ENCODE measurements at regions not wholly inside any gene's neighbourhood (a gene's known extent, or its start where the extent isn't known, plus 50 kb on each side); places are given as distances from the start of the nearest gene placed in this dataset.

DNA sequence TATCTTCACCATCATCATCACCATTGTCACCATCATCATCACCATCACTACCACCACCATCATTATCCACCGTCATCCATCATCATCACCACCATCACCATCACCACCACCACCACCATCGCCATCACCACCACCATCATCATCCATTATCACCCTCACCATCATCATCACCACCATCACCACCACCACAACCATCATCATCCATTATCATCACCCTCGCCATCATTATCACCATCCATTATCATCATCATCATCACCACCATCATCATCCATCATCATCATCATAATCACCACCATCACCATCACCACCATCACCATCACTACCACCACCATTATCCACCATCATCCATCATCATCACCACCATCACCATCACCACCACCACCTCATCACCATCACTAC, 95.6 kb downstream of the C16orf95 start:
- DNase-seq = no peak

DNA sequence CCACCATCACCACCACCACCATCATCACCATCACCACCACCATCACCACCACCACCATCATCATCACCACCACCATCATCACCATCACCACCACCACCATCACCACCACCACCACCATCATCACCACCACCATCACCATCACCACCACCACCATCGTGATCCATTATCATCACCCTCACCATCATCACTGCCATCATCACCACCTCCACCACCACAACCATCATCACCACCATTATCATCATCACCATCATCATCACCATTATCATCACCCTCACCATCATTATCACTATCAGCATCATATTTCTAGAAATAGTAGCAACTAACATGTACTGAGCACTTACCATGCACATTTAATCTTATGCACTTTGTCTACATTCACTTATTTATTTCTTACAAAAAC, 94.9 kb downstream of the C16orf95 start:
- no peak for DNase-seq

DNA sequence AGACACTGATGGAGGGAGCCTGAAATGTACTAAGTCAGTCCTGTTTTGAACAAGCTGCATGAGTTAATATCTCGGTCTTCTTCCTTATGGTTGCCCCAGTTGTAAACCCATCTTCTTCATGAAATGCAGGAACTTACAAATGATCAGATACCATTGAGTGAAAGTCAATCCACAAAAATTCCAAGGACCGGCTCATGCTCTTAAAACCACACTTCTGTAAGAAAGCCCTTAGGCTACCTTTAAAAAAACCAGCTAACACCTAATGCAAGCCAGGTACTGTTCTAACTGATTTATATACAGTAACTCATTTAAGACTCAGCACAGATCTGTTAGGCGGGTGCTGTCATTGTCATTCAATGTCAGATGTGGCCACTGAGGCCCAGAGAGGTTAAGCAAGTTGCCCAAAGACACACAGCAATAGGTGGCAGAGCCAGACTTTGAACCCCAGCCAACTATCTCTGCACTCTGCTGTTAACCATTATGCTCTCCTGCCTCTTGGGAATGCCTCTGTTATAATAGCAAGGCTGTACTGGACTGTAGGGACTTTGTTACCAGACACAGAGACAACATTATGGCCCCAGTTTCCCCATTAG, 93.4 kb downstream of the C16orf95 start:
- DNase-seq = no peak

DNA sequence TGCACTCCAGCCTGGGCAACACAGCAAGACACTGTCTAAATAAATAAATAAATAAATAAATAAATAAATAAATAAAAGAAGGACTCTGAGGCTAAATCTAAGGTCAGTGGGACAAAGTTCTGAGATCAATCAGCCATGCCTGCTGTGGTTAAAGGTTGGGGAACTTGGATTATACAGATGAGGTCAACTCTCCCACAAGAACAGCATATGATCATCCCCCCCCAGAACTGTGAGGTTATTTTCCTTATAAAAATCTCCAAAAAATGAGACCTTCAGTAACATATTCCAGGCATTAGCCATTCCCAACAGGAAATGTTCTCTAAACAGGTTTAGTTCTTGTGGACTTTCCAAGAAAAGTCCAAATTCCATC, 90.3 kb downstream of the C16orf95 start:
- DNase-seq = no peak

DNA sequence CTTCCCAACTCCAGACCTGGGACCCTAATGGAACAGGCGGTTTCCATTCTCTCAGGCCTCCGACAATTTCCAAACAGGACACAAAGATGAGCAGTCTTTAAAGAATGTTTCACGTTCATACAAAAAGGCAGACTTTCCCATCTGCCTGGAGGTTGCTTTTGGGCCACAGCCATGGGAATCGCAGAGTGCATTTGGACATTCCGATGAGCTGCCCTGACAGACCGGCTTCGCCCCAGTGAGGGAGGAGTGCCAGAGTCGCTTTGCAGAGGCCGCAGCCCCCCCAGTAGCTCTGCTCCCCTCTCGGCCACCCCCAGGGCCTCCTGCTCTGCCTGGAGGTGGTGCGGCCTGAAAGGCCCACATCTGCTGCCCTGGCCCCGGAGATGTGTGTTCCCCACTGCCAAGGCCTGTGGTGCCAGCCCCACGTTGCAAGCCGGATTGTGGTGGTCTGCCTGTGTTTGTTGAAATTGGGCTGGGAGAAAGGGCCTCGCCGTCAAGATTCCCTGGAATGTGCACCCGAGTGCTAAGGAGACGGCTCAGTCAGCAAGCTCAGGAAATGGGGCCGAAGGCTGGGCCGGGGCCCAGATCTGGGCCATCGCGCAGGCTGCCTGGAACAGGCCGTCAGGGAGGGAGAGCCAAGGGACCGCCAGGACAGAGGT, 89.8 kb downstream of the C16orf95 start:
- no peak for DNase-seq

DNA sequence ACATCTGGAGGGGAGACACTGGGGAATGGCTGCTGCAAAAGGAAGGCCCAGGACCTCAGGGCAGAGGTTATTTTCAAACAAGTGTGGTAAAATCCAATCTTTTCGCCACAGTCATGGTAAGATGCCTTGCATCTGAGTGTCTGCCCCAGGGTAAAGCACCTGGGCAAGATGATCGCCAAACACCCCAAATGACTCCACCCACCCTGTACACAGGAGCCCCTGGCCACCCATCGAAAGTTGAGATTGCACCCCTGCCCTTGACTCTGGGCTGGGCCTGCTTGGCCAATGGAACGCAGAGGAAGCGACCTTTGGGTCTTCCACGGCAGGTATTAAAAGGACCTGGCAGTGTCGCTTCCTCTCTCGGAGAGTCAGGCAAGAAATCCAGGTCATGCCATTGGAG, 88.8 kb downstream of the C16orf95 start:
- no peak for DNase-seq

DNA sequence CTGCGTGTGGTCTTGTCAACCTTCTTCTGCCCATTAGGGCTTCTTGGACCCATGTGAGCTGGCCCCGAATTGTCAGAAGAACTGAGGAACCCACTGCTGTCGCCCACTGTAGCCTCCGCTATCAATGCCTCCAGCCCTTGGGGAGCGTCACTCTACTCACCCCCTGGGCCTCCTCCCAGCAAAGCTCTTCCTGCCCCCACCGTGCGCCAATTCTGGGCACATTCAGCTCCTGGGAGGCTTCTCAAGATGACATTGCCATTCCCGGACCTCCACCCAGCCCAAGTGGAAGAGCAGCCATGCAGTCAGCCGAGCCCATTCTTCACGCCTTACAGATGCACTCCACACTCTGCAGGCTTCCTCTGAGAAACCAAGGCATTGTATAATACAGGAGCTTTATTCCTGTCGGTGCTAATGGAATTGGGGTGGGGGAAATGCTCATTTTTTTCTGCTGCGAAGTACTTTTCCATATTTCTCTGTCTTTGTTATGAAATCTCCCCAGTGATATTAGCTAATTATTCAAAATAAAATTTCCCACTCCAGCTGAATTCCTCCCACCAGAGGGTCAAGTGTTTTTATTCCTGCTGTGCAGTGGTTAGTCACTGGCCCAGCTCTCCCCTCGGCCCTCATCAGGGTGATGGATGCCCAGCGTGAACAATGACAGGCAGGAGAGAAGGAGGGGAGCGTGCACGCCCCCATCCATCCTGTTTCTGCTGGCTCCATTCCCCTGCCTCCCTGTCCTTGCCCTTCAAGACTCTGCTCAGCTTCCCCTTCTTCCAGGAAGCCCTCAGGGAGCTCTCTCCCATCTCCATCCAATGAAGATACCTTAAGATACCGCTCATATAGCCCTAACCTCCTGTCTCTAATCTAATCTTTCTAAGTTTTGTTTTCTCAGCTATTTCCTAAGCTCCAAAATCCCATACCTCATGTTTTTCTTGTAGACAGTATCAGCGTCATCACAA, 87.7 kb downstream of the C16orf95 start:
- no peak for DNase-seq

DNA sequence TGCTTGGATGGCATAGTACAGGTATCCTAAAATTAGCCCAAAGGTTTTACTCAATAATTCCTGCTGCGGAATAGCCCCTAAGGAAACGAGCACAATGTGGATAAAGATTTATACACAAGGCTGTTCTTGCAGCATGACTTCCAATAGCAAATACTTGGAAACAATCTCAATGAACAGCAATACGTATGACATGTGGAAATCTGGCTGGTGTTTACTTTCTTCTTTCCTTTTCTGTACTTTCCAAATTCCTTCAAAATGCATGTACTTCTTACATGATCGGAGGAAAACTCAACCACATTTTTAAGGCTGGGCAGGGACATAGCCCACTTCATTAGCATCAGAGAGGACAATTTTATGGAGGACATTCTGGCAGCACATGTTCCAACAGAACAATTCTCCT, 86.6 kb downstream of the C16orf95 start:
- no peak for DNase-seq

DNA sequence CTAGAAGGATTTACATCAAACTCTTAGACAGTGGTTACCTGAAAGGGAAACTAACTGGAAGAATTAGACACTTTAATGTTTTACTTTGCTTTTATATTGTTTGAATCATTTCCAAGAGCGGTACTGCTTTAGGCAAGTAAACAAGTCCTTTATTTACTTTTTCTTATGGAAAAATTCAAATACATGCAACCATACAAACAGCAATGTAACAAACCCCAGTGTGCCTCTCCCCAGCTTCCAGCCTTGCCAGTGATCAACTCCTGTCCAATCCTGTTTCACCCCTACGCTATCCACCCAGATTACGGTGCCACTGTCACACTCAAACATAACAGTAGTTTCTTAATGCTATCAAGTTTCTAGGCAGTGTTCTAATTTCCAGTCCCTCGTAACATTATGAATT, 85.9 kb downstream of the C16orf95 start:
- DNase-seq = no peak

DNA sequence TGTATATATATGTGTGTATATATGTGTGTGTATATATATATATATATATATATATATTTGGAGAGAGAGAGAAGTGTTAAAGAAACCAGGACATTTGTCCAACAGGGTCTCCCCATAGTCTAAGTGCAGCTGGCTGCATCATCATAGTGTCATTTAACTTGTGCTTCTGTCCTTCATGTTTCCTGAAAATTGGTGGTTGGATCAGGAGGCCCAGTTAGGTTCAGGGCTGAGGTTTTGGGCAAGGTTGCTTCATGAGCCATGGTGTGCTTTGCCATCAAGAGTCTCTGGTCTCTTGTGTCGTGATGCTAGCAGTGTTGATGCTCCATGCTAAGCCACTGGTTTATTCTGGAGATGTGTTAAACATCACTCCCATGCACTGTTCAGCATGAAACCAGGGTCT, 85.3 kb downstream of the C16orf95 start:
- DNase-seq = no peak

DNA sequence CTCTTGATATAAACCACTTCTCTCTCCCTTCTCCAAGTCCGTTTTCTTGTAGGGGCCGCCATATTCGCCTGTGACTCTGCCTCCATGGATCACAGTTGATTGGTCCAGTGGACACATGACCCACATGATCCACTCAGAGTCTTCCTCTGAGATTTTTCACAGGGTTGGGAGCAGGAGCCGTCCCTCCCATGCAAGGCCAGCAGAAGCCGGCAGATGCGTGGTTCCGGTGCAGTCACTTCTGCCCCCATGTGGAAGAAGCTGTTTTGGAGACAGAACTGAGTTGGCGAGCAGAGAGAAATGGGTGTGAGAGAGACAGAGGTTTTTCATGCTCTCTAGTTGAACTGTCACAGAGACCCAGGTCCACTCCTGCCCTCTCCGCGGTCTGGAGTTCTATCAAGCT, 83.3 kb downstream of the C16orf95 start:
- no peak for DNase-seq

DNA sequence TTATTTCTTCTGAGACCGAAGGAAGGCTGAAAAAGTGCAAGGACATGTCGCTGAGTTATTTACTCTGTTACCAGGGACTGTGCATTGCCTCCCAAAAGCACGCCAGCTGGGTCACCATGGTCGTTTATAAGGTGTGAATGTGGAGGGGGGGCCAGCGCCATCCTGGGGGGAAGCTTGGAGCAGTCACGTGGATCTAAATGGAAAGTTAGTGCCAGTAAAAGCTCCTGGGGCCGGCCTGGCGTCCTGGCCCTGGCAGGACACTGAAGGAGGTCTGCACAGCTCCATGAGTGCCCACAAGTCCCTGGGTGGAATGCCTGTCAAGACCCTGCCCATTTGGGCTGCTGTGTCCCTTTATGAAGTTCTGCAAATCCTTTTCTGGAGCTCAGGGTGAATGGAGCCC, 82.6 kb downstream of the C16orf95 start:
- DNase-seq = no peak

DNA sequence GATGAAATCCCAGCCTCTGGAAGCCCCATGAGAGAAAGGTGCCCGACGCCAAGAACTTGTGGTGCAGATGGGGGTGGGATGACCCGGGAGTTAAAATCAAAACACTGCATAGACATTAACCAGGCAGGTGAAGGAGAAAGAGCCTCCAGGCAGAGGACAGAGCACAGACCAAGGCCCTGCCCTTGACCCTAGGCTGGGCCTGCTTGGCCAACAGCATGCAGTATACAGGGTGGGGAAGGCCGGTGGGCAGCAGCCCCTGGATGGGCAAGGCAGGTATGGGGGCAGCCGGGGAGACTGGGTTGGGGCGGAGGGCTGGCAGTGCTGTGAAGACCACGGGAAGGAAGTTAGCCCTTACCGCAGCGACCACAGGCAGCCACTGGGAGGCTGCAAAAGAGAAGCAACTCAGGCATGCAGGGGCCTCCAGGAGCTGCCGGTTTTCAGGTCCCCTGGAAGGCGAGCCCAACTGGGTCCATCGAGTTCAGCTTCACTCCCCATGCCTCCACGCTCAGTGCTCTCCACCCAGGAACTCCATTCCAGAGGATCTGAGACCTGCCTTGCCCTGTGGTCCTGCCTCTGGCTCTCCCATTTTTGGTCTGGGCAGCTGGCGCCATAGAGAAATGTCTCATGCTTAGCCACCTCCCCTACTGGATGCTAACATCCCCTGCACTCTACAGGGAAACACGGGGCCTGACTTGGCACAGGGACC, 81.2 kb downstream of the C16orf95 start:
- DNase-seq = no peak

DNA sequence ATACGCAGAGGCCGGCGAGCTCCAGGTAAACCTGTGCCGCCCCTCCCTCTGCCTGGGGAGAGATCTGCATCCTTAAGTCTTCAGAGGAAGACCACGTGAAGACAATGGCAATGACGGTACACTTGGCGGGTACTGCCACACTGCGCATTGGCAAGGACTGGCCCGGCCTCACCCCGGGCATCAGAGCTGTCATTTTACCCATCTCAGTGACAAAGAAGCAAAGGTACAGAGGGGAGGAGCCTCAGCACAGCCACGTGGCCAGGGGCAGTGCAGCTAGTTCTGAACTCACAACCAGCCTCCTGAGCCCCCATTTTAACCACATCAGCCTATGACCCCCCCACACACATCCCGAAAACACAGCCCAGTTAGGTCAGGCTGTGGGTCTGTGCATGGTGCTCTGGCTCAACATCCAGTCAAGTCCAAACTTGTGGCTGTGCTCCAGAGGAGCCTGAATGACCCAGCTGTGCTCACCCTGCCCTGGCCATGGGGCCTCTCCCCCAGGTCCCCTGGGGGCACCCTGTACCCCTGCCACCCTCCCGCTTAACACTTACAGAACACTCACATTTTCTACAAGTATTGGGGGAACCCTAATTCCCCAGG, 80.6 kb downstream of the C16orf95 start:
- DNase-seq = no peak

DNA sequence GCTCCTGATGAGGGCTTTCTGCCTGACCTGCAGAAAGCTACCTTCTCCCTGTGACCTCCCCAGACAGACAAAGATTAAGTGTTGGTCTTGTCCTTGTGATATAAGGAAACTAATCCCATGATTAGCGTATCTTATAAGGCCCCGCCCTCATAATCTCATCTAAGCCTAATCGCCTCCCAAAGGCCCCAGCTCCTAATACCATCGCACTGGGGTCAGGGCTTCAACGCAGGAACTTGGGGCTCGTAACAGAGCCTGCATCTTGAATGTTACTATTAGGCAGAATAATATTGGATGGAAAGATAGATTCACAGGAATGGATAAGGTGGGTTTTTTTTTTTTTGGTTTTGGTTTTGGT, 78.9 kb downstream of the C16orf95 start:
- DNase-seq = no peak

DNA sequence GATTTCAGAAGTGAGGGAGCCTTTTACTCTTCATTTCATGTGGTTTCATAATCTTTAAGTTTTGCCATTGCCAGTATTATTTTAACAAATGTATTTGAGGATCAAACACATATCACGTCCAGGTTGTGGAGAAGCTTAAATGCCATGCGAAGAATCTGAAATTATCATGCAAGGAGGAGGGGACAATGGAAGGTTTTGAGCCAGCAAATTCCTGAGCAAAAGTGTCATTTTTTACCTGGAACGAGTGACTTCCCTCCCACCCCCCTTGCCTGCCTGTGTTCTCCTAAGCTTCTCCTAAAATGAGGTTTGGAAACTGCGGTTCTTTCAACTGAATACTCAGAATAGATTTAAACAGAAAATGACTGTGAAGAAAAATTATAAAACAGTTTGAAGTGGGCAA, 77.6 kb downstream of the C16orf95 start:
- no peak for DNase-seq

DNA sequence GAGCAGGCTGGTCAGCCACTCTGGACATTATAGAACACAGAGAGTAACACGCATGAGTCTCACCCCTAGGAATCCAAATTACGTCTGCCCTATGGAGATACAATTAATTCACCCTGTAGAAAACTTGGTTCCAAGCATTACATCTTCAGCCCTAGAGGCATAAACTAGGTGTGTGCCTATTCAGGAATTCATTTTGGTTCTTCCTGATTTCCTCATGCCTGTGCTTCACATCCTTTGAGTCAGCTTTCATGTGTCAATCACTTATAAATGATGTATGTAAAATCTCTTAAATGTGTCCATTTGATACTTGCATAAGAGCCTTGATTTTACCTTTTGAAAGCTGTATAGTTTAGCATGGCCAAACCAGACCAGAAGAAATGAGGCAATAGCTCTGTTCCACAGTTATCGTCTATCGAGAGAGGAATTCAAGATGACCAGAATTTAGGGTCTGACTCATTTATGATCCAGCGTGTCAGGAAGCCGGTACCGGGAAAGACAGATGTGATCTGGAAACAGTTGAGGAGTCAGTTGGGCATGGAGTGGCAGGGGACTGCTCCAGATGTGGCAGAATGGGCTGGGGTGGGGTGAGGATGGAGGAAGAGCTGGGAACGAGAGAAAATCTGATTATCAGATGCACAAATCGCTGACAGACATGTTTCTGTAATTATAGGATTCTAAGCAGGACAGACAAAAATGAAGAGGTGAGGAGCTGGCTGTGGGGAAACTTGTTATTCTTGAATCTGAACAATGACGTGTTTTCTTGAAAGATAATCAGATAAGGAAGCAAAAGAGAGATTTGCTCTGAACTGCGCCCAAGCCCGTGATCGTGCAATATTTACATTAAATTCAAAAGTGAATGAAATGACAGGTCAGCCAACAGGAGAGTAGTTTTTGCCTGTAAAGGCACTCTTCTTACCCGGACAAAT, 76.7 kb downstream of the C16orf95 start:
- no peak for DNase-seq

DNA sequence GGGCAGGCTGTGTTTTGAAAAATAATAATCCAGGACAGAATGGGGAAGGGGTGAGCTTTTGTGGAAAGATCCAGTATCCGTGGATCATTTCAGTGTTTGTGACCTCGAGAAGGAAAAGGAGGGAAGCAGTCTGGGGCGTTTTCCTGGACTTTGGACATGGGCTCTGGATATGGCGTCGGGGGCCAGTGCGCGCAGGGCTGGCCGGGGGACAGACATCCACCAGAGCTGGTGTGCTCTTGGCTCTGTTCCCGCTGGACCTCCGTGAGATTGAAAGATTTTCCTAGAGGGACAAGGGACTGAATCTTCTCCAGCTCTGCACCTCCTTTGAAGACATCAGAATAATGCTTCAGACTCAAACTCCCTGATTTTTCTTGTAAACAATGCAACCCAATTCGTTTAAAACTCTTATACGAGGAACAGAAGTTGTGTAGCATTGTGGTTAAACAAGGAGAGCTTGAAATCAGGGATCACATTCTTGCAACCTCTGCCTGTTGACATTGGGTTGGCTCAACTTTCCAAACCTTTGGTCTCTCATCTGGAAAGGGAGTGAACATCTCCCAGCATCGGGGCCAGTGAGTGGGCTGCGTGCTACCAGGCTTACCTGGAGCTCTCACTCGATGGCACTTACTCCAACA, 75.9 kb downstream of the C16orf95 start:
- DNase-seq = no peak

DNA sequence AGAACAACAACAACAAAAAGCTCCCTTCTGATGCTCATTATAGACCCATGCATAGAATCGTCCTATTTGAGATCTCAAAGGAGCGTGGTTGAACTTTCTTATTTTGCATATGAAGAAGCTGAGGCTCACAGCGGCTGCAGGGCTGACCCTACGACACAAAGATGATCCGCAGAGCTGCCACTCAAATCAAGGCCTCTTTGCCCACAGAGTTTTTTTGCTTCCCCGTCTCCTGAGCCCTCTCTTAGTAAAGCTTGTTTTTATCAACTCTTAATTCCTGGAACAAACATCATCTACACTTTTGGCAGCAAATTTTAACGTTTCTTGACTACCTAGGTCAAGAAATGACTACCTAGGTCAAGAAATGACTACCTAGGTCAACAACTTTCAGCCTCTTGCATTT, 73.7 kb downstream of the C16orf95 start:
- no peak for DNase-seq

DNA sequence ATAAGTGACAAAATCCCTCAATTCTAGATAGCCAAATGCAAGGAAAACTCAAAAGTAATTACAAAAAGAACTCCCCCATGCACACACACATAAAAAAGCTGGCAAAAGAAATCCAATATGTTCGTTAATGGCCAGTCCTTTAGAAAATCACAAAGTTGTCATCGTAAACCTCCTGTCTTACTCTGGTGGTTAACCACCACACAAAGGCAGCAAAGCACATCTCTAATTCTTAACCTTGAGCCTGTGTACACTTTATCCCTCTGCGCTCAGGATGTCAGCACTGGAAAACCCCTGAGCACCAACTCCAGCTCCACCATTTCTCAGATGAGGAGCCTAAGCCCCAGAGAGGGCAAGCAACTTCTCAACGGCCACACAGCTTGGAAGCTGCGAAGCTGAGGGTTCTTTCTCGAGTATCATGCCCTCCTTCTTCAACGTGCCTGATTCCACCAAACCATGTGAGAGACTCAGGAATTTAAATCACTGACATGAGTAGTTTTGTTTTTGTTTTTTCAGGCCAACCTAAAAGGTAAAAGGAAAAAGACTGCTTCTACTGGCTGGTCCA, 72.5 kb downstream of the C16orf95 start:
- no peak for DNase-seq

DNA sequence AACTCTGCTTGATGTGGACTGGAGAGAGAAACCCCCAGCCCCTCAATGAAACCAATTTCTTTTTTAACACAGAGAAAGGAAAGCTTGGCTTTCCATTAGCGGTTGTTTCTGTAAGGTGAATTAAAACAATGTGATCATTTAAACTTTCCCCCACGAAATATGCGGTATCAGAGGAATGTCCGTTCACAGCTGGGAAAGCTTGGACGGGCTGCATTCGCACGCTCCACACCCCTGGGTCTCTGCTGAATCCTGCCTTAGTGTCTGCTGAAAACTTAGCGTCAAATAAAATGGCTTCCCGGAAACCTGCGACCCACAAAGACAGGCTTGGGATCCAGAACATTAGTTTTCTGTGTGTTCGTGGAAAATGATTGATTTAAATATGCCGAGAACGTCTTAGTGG, 71.7 kb downstream of the C16orf95 start:
- no peak for DNase-seq
